Endothelial cell (in vitro differentiated cells): ENCODE measurements at regions not wholly inside any gene's neighbourhood (a gene's known extent, or its start where the extent isn't known, plus 50 kb on each side); places are given as distances from the start of the nearest gene placed in this dataset.

Source experiments
- DNase-seq: peaks from one replicate; pipeline ENCODE4 v3.0.0; 2021; ENCODE audit warnings: low spot score
- H3K27ac Mint-ChIP-seq: one replicate; pipeline ENCODE4 v1.8.0; 2021; ENCODE audit warnings: mixed read lengths, inconsistent platforms; ENCODE audit not compliant: unreplicated experiment
- H3K27me3 Mint-ChIP-seq: one replicate; pipeline ENCODE4 v1.8.0; 2021; ENCODE audit warnings: mild to moderate bottlenecking, moderate library complexity, mixed read lengths, inconsistent platforms; ENCODE audit not compliant: unreplicated experiment
- H3K36me3 Mint-ChIP-seq: one replicate; pipeline ENCODE4 v1.8.0; 2021; ENCODE audit warnings: mild to moderate bottlenecking, low read depth, mixed read lengths, inconsistent platforms; ENCODE audit not compliant: unreplicated experiment
- H3K4me1 Mint-ChIP-seq: one replicate; pipeline ENCODE4 v1.8.0; 2021; ENCODE audit warnings: mild to moderate bottlenecking, mixed read lengths, inconsistent platforms; ENCODE audit not compliant: unreplicated experiment
- H3K4me3 Mint-ChIP-seq: one replicate; pipeline ENCODE4 v1.8.0; 2021; ENCODE audit warnings: mild to moderate bottlenecking, mixed read lengths, inconsistent platforms; ENCODE audit not compliant: unreplicated experiment
- H3K9me3 Mint-ChIP-seq: one replicate; pipeline ENCODE4 v1.8.0; 2021; ENCODE audit warnings: mixed read lengths, inconsistent platforms; ENCODE audit not compliant: unreplicated experiment
- CTCF ChIP-seq: fragments of 200-600 bp; sonication (generic); IDR thresholded peaks from one replicate; pipeline ENCODE4 v1.5.0; 2021; ENCODE audit warnings: antibody characterized with exemption; ENCODE audit not compliant: unreplicated experiment

GRCh38 chrX:4243759-4244158 lies 530.3 kb upstream of the PRKX start:
- Mint-ChIP-seq H3K27ac (no peak overlapping the region), H3K4me1 (no peaks in the 10 kb centered on the region), H3K4me3 (no peak overlapping the region), H3K27me3 (no peaks in the 10 kb centered on the region), H3K9me3 (no peaks in the 10 kb centered on the region), H3K36me3 (no peaks in the 10 kb centered on the region)
- TF ChIP-seq CTCF, result no peak
- no peak for DNase-seq

- Mint-ChIP-seq H3K4me3 (no peak overlapping the region), H3K4me1 (no peaks in the 10 kb centered on the region), H3K9me3 (no peaks in the 10 kb centered on the region), H3K36me3 (no peaks in the 10 kb centered on the region), H3K27me3 (no peaks in the 10 kb centered on the region), H3K27ac (no peak overlapping the region)
- TF ChIP-seq CTCF, result no peak
- no peak for DNase-seq
Observed at GRCh38 chrX:4240541-4241194, 527.2 kb upstream of the PRKX start.

GRCh38 chrX:4239650-4240540 lies 526.4 kb upstream of the PRKX start:
- Mint-ChIP-seq H3K4me1 (no peaks in the 10 kb centered on the region), H3K9me3 (no peaks in the 10 kb centered on the region), H3K27ac (no peak overlapping the region), H3K4me3 (no peak overlapping the region), H3K36me3 (no peaks in the 10 kb centered on the region), H3K27me3 (no peaks in the 10 kb centered on the region)
- no peak for DNase-seq
- TF ChIP-seq CTCF, result no peak

- no peak for TF ChIP-seq CTCF
- Mint-ChIP-seq H3K27ac (no peak overlapping the region), H3K4me3 (no peak overlapping the region), H3K27me3 (no peaks in the 10 kb centered on the region), H3K4me1 (no peaks in the 10 kb centered on the region), H3K9me3 (no peaks in the 10 kb centered on the region), H3K36me3 (no peaks in the 10 kb centered on the region)
- no peak for DNase-seq
Observed at GRCh38 chrX:4238916-4239315, 525.5 kb upstream of the PRKX start.

- no peaks in the 10 kb centered on the region for H3K36me3 Mint-ChIP-seq
- H3K4me3 Mint-ChIP-seq, result no peak overlapping the region
- H3K9me3 Mint-ChIP-seq, result no peaks in the 10 kb centered on the region
- no peak for TF ChIP-seq CTCF
- no peak for DNase-seq
- no peak overlapping the region for H3K27ac Mint-ChIP-seq
- H3K4me1 Mint-ChIP-seq, result no peaks in the 10 kb centered on the region
- H3K27me3 Mint-ChIP-seq, result no peaks in the 10 kb centered on the region
Observed at GRCh38 chrX:4225086-4225485, 511.6 kb upstream of the PRKX start.
